ENCODE measurements at regions not wholly inside any gene's neighbourhood (a gene's known extent, or its start where the extent isn't known, plus 50 kb on each side); places are given as distances from the start of the nearest gene placed in this dataset.

DNA sequence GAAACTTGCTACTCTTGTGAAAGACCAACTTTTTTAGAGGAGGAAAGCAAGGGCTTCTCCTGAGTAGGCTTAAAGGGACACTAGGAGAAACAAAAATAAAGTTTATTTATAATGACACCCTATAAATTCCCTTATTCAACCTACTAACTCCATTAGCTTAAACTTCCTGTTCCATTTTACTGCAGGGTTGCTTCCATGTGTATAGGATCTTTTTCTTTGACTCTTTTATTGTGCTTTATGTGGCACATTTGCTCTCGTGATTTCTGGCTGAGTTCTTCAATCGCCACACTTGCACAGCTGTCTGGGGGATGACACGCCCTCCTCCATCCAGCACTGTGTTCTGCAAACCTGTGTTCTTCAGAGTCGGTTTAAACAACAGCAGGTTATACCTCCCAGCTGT is 225.7 kb upstream of the NPVF start:
- ATAC-seq (peak; percentile 15), DNase-seq (no peak)
- Histone ChIP-seq H3K4me1 (ENCODE audit: low read depth) (peaks cover 10% of the 10 kb centered on the region), H3K4me3 (no peak overlapping the region), H3K9me3 (no peaks in the 10 kb centered on the region), H3K36me3 (ENCODE audit: low read depth) (no peaks in the 10 kb centered on the region)
- TF ChIP-seq, protein P1, sequence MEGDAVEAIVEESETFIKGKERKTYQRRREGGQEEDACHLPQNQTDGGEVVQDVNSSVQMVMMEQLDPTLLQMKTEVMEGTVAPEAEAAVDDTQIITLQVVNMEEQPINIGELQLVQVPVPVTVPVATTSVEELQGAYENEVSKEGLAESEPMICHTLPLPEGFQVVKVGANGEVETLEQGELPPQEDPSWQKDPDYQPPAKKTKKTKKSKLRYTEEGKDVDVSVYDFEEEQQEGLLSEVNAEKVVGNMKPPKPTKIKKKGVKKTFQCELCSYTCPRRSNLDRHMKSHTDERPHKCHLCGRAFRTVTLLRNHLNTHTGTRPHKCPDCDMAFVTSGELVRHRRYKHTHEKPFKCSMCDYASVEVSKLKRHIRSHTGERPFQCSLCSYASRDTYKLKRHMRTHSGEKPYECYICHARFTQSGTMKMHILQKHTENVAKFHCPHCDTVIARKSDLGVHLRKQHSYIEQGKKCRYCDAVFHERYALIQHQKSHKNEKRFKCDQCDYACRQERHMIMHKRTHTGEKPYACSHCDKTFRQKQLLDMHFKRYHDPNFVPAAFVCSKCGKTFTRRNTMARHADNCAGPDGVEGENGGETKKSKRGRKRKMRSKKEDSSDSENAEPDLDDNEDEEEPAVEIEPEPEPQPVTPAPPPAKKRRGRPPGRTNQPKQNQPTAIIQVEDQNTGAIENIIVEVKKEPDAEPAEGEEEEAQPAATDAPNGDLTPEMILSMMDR (IDR thresholded peaks at IDR 0.05) = no peak
- intact Hi-C loops (cut with DNase I, micrococcal nuclease) = no loop called here

DNA sequence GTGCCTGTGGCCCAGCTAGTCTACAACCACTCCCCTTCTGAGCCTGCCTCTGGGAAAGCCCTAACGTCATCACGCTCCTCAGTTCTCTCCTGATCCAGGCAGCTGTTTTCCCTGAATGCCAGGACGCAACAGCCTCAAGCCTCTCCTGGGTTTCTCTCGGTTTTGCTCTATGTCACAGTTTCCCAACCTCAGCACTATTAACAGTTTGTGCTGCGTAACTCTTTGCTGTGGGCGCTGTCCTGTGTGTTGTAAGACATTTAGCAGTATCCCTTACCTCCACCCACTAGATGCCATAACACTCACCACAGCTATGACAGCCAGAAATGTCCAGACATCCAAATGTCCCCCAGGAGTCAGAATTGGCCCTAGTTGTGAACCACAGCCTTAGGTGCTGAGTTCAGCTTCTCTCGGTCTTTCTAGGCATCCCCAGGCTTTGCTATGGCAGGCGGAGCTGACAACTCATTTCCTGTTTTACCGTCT is 226.3 kb upstream of the NPVF start:
- no peak overlapping the region for H3K4me3 ChIP-seq
- ATAC-seq (peak; percentile 53), DNase-seq (peak in 1 of 3 donors; percentile 16)
- H3K4me1 ChIP-seq (ENCODE audit: low read depth) = peaks cover 10% of the 10 kb centered on the region
- H3K36me3 ChIP-seq (ENCODE audit: low read depth) = no peaks in the 10 kb centered on the region
- no peaks in the 10 kb centered on the region for H3K9me3 ChIP-seq
- TF ChIP-seq, protein P1 (IDR thresholded peaks at IDR 0.05) = no peak
- intact Hi-C loops (cut with DNase I, micrococcal nuclease) = no loop called here

DNA sequence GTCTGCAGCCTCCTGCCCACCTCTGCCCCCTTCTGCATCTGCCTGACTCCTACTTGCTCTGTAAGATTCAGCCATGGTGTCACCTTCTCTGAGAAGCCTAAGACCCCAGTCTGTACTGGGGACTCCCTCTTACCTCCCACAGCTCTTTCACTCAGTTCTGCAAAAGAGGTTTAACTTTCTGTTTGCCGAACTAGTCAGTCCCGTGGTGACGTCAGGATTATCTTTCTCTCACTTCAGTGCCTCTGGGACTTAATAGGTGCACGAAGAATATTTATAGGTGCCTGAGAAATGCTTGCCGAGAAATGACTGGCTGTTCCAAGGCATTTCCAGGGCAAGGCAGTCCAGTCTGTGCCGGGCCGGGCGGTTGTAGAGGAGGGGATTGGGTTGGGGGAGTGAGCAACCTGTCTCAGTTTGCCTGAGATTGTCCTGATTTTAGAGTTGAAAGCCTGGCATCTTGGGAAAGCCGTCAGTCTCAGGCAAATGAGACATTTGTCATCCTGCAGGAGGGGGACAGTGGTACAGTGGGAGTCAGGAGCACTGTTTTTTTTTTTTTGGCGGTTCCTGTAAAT is 227.5 kb upstream of the NPVF start:
- peaks cover 10% of the 10 kb centered on the region for H3K4me1 ChIP-seq (ENCODE audit: low read depth)
- ATAC-seq = no peak
- no peak for DNase-seq
- no peaks in the 10 kb centered on the region for H3K36me3 ChIP-seq (ENCODE audit: low read depth)
- intact Hi-C loops (cut with DNase I, micrococcal nuclease) = no loop called here
- no peaks in the 10 kb centered on the region for H3K9me3 ChIP-seq
- TF ChIP-seq, protein P1 (IDR thresholded peaks at IDR 0.05) = no peak
- H3K4me3 ChIP-seq = no peak overlapping the region

DNA sequence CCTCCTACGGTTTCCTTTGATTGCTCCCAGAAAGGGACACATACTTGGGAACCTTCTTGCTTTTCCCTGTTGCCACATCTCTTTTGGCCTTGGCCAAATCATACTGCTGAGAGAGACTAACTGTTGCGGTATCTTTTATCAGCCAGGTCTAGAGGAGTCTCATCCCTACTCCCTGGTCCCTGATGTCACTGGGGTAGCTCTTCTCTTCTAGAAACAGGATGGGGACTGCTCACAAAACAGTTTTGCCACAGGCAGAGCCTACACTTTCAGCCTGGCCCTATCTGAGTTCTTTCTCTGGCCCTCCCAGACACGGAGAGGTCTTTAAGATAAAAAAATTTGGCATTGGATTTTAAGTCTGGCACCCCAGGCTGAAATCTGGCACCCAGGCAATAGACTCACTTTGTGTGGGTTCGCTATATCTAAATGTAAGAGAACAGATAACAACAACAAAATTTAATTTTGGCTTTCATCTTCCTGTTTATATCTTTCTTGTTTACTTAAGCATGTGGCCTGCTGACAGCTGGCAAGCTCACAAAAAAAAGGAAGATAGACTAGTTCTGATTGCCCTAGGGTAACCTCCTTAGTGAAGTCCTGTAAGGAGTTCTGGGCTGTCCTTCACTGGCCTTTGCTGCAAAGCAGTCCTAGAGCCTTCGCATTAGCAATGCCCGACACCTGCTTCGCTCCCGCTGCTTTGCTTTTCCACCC is 228.3 kb upstream of the NPVF start:
- intact Hi-C loops (cut with DNase I, micrococcal nuclease) = no loop called here
- Histone ChIP-seq H3K4me3 (no peak overlapping the region), H3K9me3 (no peaks in the 10 kb centered on the region), H3K4me1 (ENCODE audit: low read depth) (peaks cover 10% of the 10 kb centered on the region), H3K36me3 (ENCODE audit: low read depth) (no peaks in the 10 kb centered on the region)
- ATAC-seq (peak; percentile 69), DNase-seq (peak in 2 of 3 donors; percentile 39 to 71)
- TF ChIP-seq, protein P1 (IDR thresholded peaks at IDR 0.05) = no peak

DNA sequence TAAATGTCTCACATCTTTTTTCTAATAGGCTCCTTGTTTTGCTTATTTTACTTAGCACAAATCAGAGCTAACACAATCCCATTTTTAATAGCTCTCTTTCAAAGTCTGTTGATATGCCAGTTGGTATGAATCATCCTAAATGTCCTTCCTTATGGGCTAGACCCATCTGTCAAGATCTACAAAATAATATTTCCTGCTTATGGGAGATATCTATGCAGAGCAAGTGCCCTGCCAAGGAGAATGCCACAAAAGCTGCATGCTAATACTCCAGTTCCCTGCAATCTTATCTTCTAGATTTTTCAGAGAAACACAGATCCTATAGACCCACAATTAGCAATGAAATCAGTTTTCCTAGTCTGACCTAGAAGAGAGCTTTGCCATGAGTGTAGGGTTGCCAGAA is 230.8 kb upstream of the NPVF start:
- no peak overlapping the region for H3K4me3 ChIP-seq
- H3K9me3 ChIP-seq = no peaks in the 10 kb centered on the region
- TF ChIP-seq, protein P1 (IDR thresholded peaks at IDR 0.05) = no peak
- H3K4me1 ChIP-seq (ENCODE audit: low read depth) = peaks cover 6% of the 10 kb centered on the region
- ATAC-seq = peak; percentile 65
- intact Hi-C loops (cut with DNase I, micrococcal nuclease) = no loop called here
- DNase-seq = no peak
- no peaks in the 10 kb centered on the region for H3K36me3 ChIP-seq (ENCODE audit: low read depth)
